HG03460 (cell line): ENCODE measurements at regions not wholly inside any gene's neighbourhood (a gene's known extent, or its start where the extent isn't known, plus 50 kb on each side); places are given as distances from the start of the nearest gene placed in this dataset.

Experiments
- ATAC-seq: cut with Tn5 transposase; IDR thresholded peaks from one replicate; pipeline ENCODE4 v1.9.1; 2021; ENCODE audit not compliant: unreplicated experiment

DNA sequence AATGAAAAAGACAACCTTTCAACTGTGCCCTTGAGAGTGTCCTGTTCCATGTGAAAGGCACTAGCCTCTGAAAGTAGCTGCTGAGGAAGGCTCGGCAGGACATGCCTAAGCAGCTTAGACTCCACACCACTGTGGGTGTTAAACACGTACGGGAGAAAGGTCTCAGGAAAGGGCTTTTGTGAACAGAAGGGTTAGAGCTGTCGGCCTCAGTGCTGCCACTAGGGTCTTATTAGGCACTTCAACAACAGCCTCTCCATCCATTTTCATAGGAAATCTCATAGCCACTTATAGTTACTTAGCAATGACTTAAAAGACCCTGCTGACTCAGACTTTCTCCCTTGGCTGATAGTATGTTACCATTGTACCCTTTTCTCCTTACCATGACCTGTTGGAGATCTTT, 662.8 kb downstream of the TBC1D32 start:
- ATAC-seq = no peak

DNA sequence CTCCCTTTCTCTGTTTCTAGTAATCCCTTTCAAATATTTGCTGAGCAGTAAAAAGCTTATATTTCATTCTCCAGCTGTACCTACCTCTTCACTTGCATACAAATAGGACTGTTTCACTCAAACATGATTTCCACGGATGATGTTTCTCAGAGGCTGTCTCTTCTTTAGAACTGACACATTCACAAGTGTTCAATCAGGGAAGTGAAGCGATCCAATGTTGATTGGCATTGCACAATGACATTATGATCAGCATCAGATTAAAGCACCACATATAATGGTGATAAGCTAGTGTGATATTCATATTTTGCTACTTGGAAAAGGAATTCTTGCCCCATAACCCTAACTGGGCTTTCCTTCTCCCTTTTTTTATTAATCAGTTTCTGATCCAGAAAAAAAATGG, 681.8 kb downstream of the TBC1D32 start:
- no peak for ATAC-seq

DNA sequence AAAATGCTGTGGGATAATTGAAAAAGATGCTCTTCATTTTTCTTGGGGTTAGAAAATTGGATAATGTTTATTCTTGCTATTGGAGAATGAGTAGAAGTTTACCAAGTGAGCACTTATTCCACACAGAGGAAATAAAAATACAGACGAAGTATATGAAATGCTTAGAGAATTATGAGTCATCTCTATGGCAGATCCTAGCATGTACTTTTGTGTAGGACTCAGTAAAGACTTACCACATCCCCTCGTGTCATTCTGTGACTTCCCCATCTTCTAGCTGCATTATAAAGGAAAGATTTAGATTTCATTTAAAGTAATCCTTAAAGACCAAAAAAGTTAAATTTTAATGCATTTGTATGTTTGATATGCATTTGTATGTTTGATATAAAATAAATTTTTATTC, 685.6 kb downstream of the TBC1D32 start:
- no peak for ATAC-seq

DNA sequence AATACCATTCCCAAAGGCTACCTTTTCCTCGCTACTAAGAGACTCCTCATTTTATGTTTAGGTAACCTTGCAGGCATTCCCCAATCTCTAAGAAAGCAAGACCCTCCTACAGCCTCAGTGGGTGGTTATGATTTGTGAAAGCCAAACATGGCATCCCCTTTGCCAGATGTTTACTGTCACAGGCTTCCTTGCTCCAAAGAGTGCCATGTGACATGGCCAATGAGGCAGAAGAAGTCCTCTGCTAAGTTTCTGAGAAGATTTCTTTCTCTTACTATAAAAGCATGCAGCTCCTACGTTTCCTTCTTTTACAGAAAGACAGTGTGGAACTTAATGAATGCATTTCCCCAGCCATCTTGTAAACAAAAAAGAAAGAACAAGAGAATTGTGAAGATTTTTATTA, 688.2 kb downstream of the TBC1D32 start:
- no peak for ATAC-seq

DNA sequence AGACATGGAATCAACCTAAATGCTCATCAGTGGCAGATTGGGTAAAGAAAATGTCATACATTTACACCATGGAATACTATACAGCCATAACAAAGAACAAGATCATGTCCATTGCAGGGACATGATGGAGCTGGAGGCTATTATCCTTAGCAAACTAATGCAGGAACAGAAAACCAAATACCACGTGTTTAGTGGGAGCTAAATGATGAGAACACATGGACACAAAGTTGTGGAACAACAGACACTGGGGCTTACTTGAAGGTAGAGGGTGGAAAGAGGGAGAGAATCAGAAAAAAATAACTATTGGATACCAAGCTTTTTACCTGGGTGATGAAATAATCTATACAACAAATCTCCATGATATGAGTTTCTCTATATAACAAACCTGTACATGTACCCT, 701.3 kb downstream of the TBC1D32 start:
- ATAC-seq = no peak

DNA sequence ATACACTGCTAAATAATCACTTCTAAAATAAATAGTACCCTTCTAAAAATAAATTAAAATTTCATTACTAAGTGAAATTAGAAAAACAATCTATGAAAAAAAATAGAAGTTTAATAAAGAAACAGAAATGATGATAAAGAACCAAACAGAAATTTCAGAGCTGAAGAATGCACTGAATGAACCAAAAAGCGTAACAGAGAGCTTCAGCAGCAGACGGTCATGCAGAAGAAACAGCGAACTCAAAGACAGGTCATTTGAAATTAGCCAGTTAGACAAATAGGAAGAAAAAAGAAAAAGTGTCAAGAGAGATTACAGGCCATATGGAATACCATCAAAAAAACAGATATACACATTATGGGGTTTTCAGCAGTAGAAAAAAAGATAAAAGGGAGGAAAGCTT, 706.7 kb downstream of the TBC1D32 start:
- ATAC-seq = no peak

DNA sequence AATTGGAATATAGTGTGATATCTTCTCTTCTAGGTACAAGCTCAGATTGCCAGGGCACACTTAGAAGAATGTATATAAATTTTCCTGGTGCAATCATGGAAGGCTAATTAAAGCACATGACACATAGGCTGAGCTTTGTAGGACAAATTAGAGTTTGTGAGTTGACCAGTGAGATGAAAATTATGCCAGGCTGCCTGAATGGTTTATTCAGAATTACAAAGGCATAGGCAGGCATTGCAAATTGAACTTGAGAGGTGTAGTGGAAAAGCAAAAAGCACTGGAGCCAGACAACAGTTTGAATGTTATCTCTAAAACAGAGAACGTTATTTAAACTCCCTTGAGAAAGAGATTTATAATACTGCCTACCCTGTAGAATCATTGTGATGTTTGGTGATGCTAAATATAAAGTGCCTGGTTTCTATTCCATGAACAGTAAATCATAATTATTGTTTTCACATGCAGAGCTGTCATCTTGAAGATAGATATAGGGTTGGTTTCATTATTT, 712.1 kb downstream of the TBC1D32 start:
- ATAC-seq = no peak

DNA sequence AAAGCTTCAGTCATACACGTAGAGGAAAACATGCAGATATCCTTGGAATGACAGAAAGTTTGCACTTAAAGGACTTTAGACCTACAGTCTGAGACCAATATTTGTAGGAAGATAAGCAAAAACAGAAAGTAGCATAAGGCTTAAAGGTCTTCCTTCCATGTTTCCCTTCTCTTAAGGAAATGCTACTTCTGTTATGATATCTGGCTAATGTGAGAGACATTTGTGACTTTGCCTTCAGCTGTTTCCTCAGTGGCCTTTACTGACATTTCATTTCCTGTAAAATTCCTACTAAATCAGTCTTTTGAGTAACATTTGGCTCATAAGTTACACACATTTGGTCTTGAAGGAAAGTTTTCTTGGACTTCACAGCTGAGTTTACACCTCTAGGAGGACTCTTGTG, 713.4 kb downstream of the TBC1D32 start:
- ATAC-seq = no peak

DNA sequence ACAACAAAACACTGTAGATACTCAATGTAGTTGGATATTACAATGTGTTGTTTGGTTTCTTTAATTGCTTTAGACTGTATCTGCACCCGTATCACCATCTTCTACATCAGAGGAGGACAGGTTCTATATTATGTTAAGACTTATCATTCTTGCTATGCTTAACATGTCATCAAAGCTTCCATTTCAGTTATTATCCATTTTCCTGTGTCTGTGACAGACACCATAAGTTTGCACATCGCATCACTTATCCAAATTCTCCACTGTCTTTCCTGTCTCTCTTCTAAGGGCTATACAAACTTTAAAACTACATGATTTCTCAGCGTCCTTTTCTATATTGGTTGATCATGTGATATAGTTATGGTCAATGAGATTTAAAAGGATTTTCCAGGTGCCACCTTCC, 719.0 kb downstream of the TBC1D32 start:
- ATAC-seq = no peak

DNA sequence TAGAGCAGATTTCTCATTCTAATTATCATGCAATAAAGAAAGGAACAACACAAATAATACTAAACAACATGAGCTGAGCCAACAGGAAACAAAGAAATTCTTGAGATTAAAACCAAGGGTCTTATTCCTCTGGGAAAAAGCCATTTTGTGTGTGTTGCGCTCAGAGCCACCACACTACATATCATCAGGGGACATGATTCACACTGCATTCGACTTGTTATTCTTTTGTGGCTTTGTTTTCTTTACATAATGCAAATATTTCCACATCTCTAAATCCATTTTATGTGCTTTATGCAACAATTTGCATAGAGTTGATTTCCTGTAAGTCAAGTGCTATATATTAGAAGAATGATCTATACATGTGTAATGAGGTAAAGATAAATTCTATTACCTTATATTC, 719.6 kb downstream of the TBC1D32 start:
- ATAC-seq = no peak

DNA sequence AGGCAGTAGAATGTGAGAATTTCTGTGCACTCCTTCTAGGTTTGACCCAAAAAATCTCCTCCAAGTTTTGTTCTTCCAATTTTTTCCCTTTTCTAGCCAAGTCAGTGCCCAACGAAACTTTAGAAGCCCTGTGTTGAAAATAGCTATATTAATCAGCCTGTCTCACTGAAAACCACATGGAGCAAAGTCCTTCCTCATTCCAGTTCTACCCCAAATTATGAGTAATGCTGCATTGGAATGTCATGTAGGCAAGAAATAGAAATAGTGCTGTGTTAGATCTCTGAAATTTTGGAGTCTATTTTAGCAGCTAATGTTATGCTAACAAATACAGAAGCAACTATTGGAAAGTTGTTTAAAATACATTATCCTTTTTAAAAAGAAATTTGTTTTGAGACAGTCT, 725.5 kb downstream of the TBC1D32 start:
- ATAC-seq = no peak

DNA sequence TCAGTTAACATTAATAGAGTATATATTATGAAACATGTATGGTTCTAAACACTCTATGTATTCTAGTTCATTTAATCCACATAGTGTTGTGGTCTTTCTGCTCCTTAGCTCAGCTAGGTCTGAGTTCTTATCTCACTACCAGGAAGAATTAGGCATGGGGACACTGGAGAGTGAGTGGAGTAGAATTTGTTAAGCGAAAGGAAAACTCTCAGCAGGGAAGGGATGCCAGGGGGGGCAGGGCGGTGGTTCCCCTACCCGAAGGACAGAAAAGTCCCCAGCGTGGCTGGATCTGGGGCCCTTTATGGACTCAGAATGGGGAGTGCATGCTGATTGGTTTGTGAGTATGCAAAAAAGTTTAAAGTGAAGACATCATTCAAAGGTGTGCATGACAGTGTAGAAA, 727.5 kb downstream of the TBC1D32 start:
- no peak for ATAC-seq

DNA sequence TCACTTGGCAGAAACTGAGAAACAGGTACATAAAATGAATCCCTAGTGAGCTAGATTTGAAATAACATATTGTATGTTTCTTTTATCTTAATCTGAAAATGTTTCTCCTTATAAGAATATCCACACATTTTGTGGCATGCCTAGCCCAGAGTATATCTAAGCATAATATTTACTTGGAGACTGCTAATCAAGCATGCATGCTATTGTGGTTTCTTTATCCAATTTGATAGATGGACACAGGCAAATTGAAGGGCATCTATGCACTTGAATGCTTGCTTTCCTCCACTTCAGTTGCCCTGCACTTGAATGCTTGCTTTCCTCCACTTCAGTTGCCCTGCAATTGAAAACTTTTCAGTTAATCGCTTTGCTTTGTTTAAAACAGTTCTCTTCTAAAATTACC, 729.8 kb downstream of the TBC1D32 start:
- no peak for ATAC-seq

DNA sequence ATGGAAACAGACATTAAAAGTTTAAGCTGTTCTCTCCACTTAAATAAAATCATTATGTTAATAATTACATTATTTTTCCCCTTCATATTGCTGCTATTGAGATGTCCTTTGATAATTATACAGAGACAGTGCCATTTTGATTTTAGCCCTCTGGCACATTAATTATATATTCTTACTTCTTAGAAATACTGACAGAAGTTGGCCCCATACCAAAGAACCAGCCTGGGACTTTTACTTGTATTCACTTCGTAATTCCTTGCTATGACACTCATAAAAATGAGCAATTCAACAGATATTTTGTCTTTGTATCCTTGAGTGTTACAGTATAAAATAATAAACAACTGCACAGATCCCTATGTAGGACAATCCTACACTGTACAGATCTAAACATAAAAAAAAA, 743.7 kb downstream of the TBC1D32 start:
- no peak for ATAC-seq

DNA sequence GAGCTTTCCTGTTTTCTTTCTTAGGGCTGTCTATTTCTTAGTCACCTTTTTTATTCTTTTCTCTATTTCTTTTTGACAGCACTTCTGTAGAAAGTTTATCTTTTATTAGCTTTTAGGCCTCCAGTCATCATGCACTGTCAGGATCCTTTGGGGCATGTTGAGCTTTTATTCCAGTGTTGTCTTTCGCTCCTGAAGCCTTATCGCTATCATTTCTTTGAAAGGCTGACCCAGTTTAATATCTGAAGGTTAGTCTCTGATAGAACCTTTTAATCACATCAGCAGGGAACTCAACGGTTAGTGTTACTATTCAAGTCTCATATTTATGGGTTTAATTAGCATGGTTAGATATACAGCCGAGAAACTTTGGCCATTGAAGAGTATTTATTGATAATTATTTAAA, 745.9 kb downstream of the TBC1D32 start:
- ATAC-seq = no peak

DNA sequence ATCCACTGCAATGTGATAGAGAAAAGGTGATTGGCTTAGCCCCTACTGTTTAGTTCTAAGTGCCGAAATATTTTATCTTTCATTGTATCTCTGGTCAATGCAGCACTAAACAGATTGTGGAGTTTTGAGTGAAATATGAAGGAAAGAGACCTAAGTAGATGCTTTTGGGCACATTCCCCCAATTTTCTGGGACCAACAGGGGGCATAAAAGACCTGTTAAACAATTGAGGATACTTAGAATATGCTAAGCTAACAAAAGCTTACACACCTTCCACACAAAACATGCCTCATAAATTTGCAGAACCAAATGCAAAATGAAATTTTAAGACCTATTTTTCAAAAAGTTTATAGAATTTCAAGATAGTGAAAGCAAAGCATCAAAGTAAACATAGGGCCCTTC, 746.9 kb downstream of the TBC1D32 start:
- ATAC-seq = no peak

DNA sequence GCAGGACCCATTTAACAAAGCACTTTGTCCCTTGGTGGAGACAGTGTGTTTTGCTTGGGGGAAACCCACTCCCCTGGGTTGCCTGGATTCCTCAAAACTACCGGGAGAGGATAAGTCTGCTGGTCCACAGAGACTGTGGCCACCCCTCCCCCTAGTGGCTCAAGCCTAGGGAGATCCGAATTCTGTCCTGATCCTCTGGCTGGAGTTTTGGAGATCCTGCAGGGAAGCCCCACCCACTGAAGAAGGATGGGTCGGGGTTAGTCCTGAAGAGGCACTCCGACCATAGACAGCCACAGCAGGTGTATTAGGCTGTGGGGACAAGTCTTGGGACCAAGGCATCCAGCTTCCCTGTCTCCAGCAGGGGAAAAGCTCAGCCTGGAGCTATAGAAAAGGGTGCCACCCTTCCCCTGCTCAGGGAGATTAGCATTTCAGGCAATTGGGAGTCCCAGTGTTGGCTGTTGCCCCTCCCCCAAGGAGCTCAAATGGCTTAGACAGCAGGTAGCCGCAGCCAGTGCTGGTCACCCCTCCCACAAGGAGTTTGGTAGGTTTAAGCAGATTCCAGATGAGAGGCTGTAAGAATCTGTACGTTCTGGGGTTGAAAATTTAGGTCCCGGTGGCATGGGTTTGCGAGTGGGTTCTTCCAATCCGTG, 750.0 kb downstream of the TBC1D32 start:
- no peak for ATAC-seq

DNA sequence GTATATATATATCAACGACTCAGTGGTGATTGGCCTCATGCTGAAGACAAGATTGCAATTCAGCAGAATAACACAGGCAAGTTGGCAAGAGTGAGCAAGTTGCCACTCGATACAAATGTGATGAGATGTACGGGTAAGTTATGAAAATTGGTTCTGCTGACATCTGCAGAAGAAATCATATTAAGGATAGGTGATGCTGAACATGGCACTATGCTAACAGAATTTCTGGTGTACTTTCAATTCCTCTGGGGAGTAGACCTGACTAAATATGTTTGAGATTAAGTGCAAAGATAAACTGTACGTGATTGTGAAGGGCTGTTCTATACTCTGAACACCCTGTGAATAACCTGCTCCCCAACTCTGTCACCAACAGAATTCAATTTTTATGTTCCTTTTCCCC, 758.2 kb downstream of the TBC1D32 start:
- no peak for ATAC-seq

DNA sequence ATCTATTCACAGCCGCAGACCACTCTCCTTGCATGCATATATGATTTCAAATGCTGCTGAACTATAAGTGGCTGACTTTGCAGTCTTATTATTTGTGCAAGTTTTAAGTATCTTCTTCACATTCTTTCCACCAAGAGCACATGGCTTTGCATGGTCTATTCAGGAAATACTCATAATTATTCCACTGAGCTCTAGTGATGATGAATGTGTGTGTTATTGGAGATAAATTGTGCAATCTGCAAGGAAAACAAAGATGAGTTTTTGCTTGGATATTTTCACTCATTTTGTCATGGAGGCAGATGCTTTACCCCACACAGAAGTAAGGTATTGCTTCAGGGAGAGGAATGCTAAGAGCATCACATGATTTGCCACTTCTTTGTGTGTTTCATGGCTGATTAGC, 764.6 kb downstream of the TBC1D32 start:
- ATAC-seq = no peak

DNA sequence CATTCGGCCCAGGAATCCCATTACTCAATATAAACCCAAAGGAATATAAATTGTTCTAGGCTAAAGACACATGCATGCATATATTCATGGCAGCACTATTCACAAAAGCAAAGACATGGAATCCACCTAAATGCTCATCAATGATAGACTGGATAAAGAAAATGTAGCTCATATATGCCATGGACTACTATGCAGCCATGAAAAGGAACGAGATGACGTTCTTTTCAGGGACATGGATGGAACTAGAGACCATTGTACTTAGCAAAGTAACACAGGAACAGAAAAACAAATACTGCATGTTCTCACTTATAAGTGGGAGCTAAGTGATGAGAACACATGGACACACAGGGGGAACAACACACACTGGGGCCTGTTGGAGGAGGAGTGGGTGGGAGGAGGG, 769.5 kb downstream of the TBC1D32 start:
- ATAC-seq = no peak

DNA sequence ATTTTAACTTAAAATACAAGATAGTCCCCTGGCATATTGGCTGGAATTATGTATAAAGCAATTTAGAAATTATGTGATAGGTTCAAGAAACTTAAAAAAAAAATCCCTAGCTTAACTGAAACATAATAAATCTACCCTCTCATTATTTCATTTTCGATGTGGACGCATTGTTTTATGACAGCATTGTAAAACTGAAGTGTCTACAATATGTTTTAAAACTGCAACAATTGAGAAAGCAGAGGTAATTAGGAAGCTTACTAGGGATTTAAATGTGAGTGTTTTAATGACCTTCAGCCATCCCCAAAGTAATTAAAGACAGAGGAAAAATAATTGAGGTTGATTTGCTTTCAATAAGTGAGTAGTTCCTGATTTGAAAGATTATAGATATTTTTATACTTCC, 776.0 kb downstream of the TBC1D32 start:
- ATAC-seq = no peak

DNA sequence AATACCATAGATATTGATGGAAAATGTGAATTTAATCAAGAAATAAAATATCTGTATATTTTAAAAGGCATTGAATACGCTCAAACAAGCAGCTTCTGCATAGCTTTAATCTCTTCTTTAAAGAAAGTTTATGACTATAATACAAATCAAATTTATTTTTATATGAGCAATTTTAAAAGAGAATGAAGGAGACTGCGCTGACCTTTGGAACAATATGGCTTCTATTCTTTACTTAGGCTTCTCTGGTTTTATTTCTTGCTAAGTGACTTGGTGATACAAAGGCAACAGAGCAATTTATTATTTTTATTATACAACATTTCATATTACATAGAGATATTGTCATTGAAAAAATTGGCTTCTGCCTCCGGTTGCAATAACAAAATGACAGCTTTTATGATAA, 776.7 kb downstream of the TBC1D32 start:
- no peak for ATAC-seq

DNA sequence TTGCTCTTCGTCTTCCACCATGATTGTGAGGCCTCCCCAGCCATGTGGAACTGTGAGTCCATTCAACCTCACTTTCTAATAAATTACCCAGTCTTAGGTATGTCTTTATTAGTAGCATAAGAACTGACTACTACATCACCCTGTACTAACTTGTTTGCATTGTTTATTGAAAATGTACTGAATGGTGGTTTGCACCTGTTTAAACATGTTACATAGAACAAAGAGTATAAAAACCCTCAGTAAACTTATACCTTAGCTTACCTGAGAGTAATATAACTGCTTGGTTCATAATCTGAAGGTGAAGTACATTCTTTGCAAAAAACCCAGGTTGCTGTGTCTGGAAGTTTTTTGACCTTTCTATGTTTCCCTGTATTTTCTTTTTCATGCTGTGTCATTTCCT, 777.8 kb downstream of the TBC1D32 start:
- ATAC-seq = no peak

DNA sequence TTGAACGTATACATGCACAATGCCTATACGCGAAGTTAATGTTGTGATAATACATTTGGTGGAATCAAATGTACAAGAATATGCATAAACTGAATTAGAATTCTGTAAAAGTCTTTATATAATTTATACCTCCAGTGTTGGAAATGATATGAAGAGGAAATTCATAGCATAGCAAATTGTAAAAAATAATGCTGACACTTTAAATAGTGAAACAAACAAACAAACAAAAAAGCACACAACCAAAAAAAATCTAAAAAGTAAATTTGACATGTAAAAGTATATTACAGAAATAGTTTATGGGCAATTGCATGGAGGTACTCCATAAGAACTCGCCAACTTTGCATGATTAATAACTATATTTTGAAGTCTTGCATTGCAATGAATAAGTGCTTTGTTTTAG, 780.9 kb downstream of the TBC1D32 start:
- no peak for ATAC-seq
